ENCODE measurements at regions not wholly inside any gene's neighbourhood (a gene's known extent, or its start where the extent isn't known, plus 50 kb on each side); places are given as distances from the start of the nearest gene placed in this dataset.

GRCh38 chr15:69893863-69894262 is 203.9 kb downstream of the TLE3 start:
- peak; percentile 66 for DNase-seq (ENCODE audit: low read depth)
- TF ChIP-seq CTCF (IDR thresholded peaks at IDR 0.05; ENCODE audit: insufficient read depth, low read length), result no peak
- H3K4me3 ChIP-seq (ENCODE audit: low read depth, low read length), result no peak overlapping the region

DNA sequence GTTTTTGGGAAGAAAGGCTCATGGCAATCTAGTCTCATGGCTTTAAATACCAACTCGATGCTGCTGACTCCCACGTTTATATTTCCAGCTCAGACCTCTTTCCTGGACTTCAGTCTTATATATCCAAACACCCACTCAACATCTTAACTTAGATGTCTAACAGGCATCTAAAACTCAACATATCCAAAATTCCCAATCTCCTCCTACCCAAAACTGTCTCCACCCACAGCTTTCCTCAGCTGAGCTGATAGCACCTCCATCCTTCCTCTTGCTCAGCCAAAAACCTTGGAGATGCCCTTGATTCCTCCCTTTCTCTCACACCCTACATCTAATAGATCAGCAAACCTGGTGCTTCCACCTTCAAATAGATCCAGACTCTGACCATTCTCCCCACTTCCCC is 202.5 kb downstream of the TLE3 start:
- TF ChIP-seq CTCF (IDR thresholded peaks at IDR 0.05; ENCODE audit: insufficient read depth, low read length), result no peak
- DNase-seq (ENCODE audit: low read depth), result no peak
- no peak overlapping the region for H3K4me3 ChIP-seq (ENCODE audit: low read depth, low read length)

- no peak for TF ChIP-seq CTCF (IDR thresholded peaks at IDR 0.05; ENCODE audit: insufficient read depth, low read length)
- H3K4me3 ChIP-seq (ENCODE audit: low read depth, low read length), result no peak overlapping the region
- peak; percentile 11 for DNase-seq (ENCODE audit: low read depth)
Observed at GRCh38 chr15:69896606-69897005, 201.1 kb downstream of the TLE3 start.

GRCh38 chr15:69897061-69897460 is 200.7 kb downstream of the TLE3 start:
- no peak overlapping the region for H3K4me3 ChIP-seq (ENCODE audit: low read depth, low read length)
- TF ChIP-seq CTCF (IDR thresholded peaks at IDR 0.05; ENCODE audit: insufficient read depth, low read length), result no peak
- DNase-seq (ENCODE audit: low read depth), result no peak

DNA sequence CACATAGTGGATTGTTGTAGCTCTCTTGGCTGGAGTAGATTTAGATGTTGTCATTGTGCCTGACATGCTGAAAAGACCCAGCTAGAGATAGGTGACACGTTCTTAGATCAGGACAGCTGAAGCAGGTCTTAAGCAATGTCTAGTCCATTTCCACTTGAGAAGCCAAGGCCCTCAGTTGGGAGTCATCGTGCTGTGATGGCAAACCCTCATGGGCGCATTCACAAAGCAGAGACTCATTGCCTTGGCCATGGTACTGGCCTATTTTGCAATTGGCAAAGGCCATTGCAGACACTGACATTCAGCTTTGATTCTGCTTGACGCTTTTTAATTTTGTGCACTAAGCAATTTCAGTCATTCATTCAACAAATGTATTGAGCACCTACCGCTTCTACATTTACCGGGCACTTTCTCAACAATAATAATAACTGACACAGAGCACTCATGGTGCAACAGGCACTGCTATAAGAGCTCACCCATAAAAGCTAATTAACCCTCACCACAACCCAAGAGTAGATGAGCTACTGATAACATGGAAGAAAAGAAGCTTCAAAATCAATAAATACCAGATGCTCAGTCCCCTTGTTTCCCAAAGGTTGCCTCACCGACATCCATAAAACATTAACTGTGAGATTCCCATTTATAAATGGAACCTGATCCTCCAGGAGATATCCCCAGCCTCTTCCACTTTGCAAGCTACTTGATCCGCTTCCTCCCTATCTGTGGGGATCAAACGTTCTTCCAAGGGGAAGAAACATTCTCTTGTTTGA is 200.1 kb downstream of the TLE3 start:
- DNase-seq (ENCODE audit: low read depth), result no peak
- TF ChIP-seq CTCF (IDR thresholded peaks at IDR 0.05; ENCODE audit: insufficient read depth, low read length), result no peak
- H3K4me3 ChIP-seq (ENCODE audit: low read depth, low read length), result no peak overlapping the region

DNA sequence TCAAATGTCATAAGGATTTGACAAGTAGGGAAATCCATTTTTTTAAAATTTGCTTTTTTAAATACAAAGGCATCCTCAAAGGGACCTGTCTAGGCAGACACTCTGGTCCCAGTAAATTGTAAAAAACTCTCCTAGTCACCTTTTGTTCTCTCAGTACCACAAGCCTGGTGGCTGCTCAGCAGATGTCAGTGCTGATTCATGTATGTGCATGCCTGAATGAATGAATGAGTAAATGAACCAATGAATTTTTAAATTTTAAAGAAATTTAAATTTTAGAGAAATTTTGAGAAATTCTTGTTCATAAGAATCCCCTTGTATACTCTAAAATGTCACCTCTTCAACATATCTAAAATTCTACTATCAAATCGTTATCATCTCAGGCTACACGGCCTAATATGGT is 199.5 kb downstream of the TLE3 start:
- no peak for DNase-seq (ENCODE audit: low read depth)
- no peak for TF ChIP-seq CTCF (IDR thresholded peaks at IDR 0.05; ENCODE audit: insufficient read depth, low read length)
- no peak overlapping the region for H3K4me3 ChIP-seq (ENCODE audit: low read depth, low read length)
